ENCODE measurements at regions not wholly inside any gene's neighbourhood (a gene's known extent, or its start where the extent isn't known, plus 50 kb on each side); places are given as distances from the start of the nearest gene placed in this dataset.
A peak's percentile ranks its signal among the peaks of the same experiment; 100 is the strongest.

DNA sequence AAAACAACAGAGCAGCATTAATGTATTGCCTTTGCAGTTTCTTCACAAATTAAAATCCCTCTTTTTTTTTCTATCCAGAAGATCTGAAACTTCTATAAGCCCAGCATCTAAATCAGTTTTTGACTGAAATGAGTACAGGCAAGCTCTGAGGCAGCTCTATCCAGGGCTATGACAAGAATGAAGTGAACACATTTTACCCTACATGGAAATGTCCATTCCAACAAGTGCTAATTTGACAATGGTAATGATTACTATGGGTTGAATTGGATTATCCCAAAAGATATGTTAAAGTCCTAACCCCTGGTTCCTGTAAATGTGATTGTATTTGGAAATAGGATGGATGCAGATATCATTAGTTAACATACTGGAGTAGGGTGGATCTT lies 115.7 kb downstream of the RPL22L1 start:
- no peak overlapping the region for H3K18ac ChIP-seq (ENCODE audit: low read depth in 1 of 2, low read length in 2 of 2)

DNA sequence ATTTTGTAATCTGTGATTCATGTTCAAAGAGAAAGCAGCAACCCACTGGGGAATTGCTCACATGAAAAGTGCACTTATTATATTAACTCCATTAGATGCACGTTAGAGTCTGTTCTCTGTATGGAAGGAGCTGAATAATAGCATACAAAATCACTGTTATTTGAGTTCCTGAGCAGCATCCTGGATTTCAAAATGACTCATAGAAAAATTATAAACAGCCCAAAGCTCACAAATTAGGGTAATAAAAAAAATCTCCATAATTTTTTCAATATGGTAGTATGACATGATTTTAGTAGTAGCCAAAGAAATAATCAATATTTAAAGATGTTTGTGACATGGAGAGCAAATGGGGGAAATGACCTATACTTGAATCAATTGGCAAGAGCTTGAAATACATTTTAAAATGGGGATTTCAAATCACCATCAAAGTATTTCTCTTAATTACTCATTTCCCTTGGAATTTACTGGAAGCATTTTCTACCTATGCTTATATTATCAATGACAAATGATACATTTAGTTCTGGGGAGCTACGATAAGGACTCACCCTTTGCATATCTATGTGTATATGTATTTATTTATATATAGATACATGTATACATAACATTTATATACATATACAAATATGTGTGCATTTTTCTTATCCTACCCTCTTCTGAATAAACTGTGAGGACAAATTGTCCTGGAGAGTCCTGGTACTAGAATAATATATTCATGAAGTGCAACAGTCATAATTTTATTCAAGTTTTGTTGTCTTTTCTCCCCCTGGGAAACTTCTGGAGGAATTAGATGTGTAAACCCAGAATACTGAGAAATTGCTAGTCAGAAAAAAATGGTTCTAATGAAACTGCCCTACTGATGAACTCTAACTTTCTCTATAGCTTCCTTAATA lies 116.3 kb downstream of the RPL22L1 start:
- H3K27ac ChIP-seq (ENCODE audit: low read length, poor library complexity, severe bottlenecking): no peak overlapping the region
- no peaks in the 10 kb centered on the region for H3K27me3 ChIP-seq (ENCODE audit: control insufficient read depth in 1 of 2, insufficient read depth in 1 of 2, low read length in 2 of 2)
- H2BK120ac ChIP-seq (ENCODE audit: low read depth, low read length): no peak overlapping the region
- H2BK15ac ChIP-seq (ENCODE audit: low read depth, poor library complexity, severe bottlenecking): no peak overlapping the region
- H4K91ac ChIP-seq (ENCODE audit: low read length): no peak overlapping the region
- H3K4me2 ChIP-seq (ENCODE audit: low read length, poor library complexity, severe bottlenecking): no peak overlapping the region
- H3K79me1 ChIP-seq (replicated peaks; ENCODE audit: low read length, poor library complexity, severe bottlenecking): no peaks in the 10 kb centered on the region
- H3K9ac ChIP-seq (ENCODE audit: low read length): peak overlapping the region; percentile 77
- H3K9me3 ChIP-seq (ENCODE audit: control insufficient read depth, low read length): no peaks in the 10 kb centered on the region
- no peak overlapping the region for H2BK5ac ChIP-seq (ENCODE audit: low read depth, low read length, poor library complexity, severe bottlenecking)
- no peak overlapping the region for H4K8ac ChIP-seq (ENCODE audit: low read length)
- WGBS: no CpG with 5 or more reads among the region's 2 CpGs
- H3K18ac ChIP-seq (ENCODE audit: low read depth in 1 of 2, low read length in 2 of 2): no peak overlapping the region
- H2AK5ac ChIP-seq (ENCODE audit: low read length, severe bottlenecking): no peak overlapping the region
- H3K14ac ChIP-seq (ENCODE audit: low read length in 2 of 2): no peak overlapping the region
- H3K23ac ChIP-seq (ENCODE audit: low read length in 2 of 2): no peak overlapping the region
- peak; percentile 40 for DNase-seq
- no peaks in the 10 kb centered on the region for H3K36me3 ChIP-seq (ENCODE audit: control insufficient read depth in 1 of 2, insufficient read depth in 2 of 2, low read depth in 1 of 2, low read length in 2 of 2)
- H3K4me1 ChIP-seq (ENCODE audit: control insufficient read depth, insufficient read depth, low read depth, low read length): peaks cover 8% of the 10 kb centered on the region
- H3K4ac ChIP-seq (ENCODE audit: low read depth in 1 of 2, low read length in 2 of 2): no peak overlapping the region
- H3K4me3 ChIP-seq (ENCODE audit: insufficient read depth in 1 of 2, low read depth in 1 of 2, low read length in 2 of 2): no peak overlapping the region
- H2BK12ac ChIP-seq (ENCODE audit: low read length in 2 of 2): no peak overlapping the region
- H2AFZ ChIP-seq (ENCODE audit: low read depth, low read length): no peak overlapping the region

More for the DNA sequence above, 115.7 kb downstream of the RPL22L1 start:
- Histone ChIP-seq H3K14ac (ENCODE audit: low read length in 2 of 2) (no peak overlapping the region), H2BK12ac (ENCODE audit: low read length in 2 of 2) (no peak overlapping the region), H4K91ac (ENCODE audit: low read length) (no peak overlapping the region), H2BK5ac (ENCODE audit: low read depth, low read length, poor library complexity, severe bottlenecking) (no peak overlapping the region), H3K4ac (ENCODE audit: low read depth in 1 of 2, low read length in 2 of 2) (no peak overlapping the region), H3K27me3 (ENCODE audit: control insufficient read depth in 1 of 2, insufficient read depth in 1 of 2, low read length in 2 of 2) (no peaks in the 10 kb centered on the region), H3K4me2 (ENCODE audit: low read length, poor library complexity, severe bottlenecking) (no peak overlapping the region), H3K4me3 (ENCODE audit: insufficient read depth in 1 of 2, low read depth in 1 of 2, low read length in 2 of 2) (no peak overlapping the region), H2AK5ac (ENCODE audit: low read length, severe bottlenecking) (no peak overlapping the region), H3K36me3 (ENCODE audit: control insufficient read depth in 1 of 2, insufficient read depth in 2 of 2, low read depth in 1 of 2, low read length in 2 of 2) (no peaks in the 10 kb centered on the region), H2BK120ac (ENCODE audit: low read depth, low read length) (no peak overlapping the region), H2AFZ (ENCODE audit: low read depth, low read length) (no peak overlapping the region), H3K9me3 (ENCODE audit: control insufficient read depth, low read length) (no peaks in the 10 kb centered on the region), H3K79me1 (replicated peaks; ENCODE audit: low read length, poor library complexity, severe bottlenecking) (no peaks in the 10 kb centered on the region), H3K23ac (ENCODE audit: low read length in 2 of 2) (no peak overlapping the region), H3K27ac (ENCODE audit: low read length, poor library complexity, severe bottlenecking) (no peak overlapping the region), H3K4me1 (ENCODE audit: control insufficient read depth, insufficient read depth, low read depth, low read length) (peaks cover 8% of the 10 kb centered on the region), H4K8ac (ENCODE audit: low read length) (no peak overlapping the region), H2BK15ac (ENCODE audit: low read depth, poor library complexity, severe bottlenecking) (no peak overlapping the region), H3K9ac (ENCODE audit: low read length) (peak overlapping the region; percentile 77)
- DNase-seq: no peak

- peaks cover 8% of the 10 kb centered on the region for H3K4me1 ChIP-seq (ENCODE audit: control insufficient read depth, insufficient read depth, low read depth, low read length)
- H2BK120ac ChIP-seq (ENCODE audit: low read depth, low read length): peak overlapping the region; percentile 83
- no peak overlapping the region for H3K4me3 ChIP-seq (ENCODE audit: insufficient read depth in 1 of 2, low read depth in 1 of 2, low read length in 2 of 2)
- no peak overlapping the region for H2AFZ ChIP-seq (ENCODE audit: low read depth, low read length)
- peak overlapping the region; percentile 57 to 97 for H3K4ac ChIP-seq (ENCODE audit: low read depth in 1 of 2, low read length in 2 of 2)
- no peak overlapping the region for H3K23ac ChIP-seq (ENCODE audit: low read length in 2 of 2)
- no peaks in the 10 kb centered on the region for H3K79me1 ChIP-seq (replicated peaks; ENCODE audit: low read length, poor library complexity, severe bottlenecking)
- H4K8ac ChIP-seq (ENCODE audit: low read length): peak overlapping the region; percentile 66
- no peaks in the 10 kb centered on the region for H3K9me3 ChIP-seq (ENCODE audit: control insufficient read depth, low read length)
- peak overlapping the region; percentile 48 for H2BK5ac ChIP-seq (ENCODE audit: low read depth, low read length, poor library complexity, severe bottlenecking)
- H2BK15ac ChIP-seq (ENCODE audit: low read depth, poor library complexity, severe bottlenecking): no peak overlapping the region
- H3K14ac ChIP-seq (ENCODE audit: low read length in 2 of 2): peak overlapping the region in 1 of 2 experiments; percentile 90
- 83% methylated on average over 6 of the region's 6 CpGs for WGBS
- peak overlapping the region; percentile 86 to 94 for H3K18ac ChIP-seq (ENCODE audit: low read depth in 1 of 2, low read length in 2 of 2)
- DNase-seq: peak; percentile 25
- peak overlapping the region; percentile 80 for H3K27ac ChIP-seq (ENCODE audit: low read length, poor library complexity, severe bottlenecking)
- H2BK12ac ChIP-seq (ENCODE audit: low read length in 2 of 2): peak overlapping the region; percentile 59 to 100
- H2AK5ac ChIP-seq (ENCODE audit: low read length, severe bottlenecking): peak overlapping the region; percentile 89
- H3K36me3 ChIP-seq (ENCODE audit: control insufficient read depth in 1 of 2, insufficient read depth in 2 of 2, low read depth in 1 of 2, low read length in 2 of 2): no peaks in the 10 kb centered on the region
- H3K27me3 ChIP-seq (ENCODE audit: control insufficient read depth in 1 of 2, insufficient read depth in 1 of 2, low read length in 2 of 2): no peaks in the 10 kb centered on the region
- H3K9ac ChIP-seq (ENCODE audit: low read length): peak overlapping the region; percentile 77
- H3K4me2 ChIP-seq (ENCODE audit: low read length, poor library complexity, severe bottlenecking): no peak overlapping the region
- peak overlapping the region; percentile 73 for H4K91ac ChIP-seq (ENCODE audit: low read length)
These were observed 117.3 kb downstream of the RPL22L1 start for GRCh38 chr3:170752571-170753155.

DNA sequence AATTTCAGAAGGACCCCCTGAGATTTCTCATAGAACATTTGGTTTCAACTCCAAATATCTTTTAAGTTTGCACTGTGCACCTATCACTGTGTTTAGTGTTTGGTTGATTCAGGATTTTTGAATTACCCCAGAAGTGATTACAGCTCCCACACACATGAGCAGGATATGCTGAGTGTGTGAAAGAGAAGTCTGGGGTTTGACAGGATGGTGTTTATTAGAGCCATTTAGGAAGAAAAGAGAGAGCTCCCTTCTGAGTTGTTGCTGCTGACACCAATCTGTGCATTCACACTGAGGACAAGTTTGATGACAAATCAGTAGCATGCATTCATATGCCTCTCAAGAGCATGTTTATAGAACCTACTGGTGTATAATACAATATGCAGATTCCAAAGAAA lies 118.1 kb downstream of the RPL22L1 start:
- Histone ChIP-seq H3K27me3 (ENCODE audit: control insufficient read depth in 1 of 2, insufficient read depth in 1 of 2, low read length in 2 of 2) (no peaks in the 10 kb centered on the region), H3K23ac (ENCODE audit: low read length in 2 of 2) (no peak overlapping the region), H3K4me3 (ENCODE audit: insufficient read depth in 1 of 2, low read depth in 1 of 2, low read length in 2 of 2) (no peak overlapping the region), H3K4ac (ENCODE audit: low read depth in 1 of 2, low read length in 2 of 2) (peak overlapping the region; percentile 24 to 71), H2AK5ac (ENCODE audit: low read length, severe bottlenecking) (peak overlapping the region; percentile 63), H4K8ac (ENCODE audit: low read length) (no peak overlapping the region), H2BK12ac (ENCODE audit: low read length in 2 of 2) (peak overlapping the region in 1 of 2 experiments; percentile 55), H3K4me2 (ENCODE audit: low read length, poor library complexity, severe bottlenecking) (no peak overlapping the region), H3K4me1 (ENCODE audit: control insufficient read depth, insufficient read depth, low read depth, low read length) (peaks cover 8% of the 10 kb centered on the region), H4K91ac (ENCODE audit: low read length) (no peak overlapping the region), H2AFZ (ENCODE audit: low read depth, low read length) (no peak overlapping the region), H3K18ac (ENCODE audit: low read depth in 1 of 2, low read length in 2 of 2) (peak overlapping the region; percentile 49 to 89), H3K79me1 (replicated peaks; ENCODE audit: low read length, poor library complexity, severe bottlenecking) (no peaks in the 10 kb centered on the region), H3K27ac (ENCODE audit: low read length, poor library complexity, severe bottlenecking) (peak overlapping the region; percentile 80), H3K14ac (ENCODE audit: low read length in 2 of 2) (no peak overlapping the region), H2BK120ac (ENCODE audit: low read depth, low read length) (peak overlapping the region; percentile 93), H3K36me3 (ENCODE audit: control insufficient read depth in 1 of 2, insufficient read depth in 2 of 2, low read depth in 1 of 2, low read length in 2 of 2) (no peaks in the 10 kb centered on the region), H3K9ac (ENCODE audit: low read length) (peak overlapping the region; percentile 77), H3K9me3 (ENCODE audit: control insufficient read depth, low read length) (no peaks in the 10 kb centered on the region), H2BK15ac (ENCODE audit: low read depth, poor library complexity, severe bottlenecking) (no peak overlapping the region), H2BK5ac (ENCODE audit: low read depth, low read length, poor library complexity, severe bottlenecking) (peak overlapping the region; percentile 46)
- peak; percentile 79 for DNase-seq

All from mesenchymal stem cell (in vitro differentiated cells and primary cell).